ENCODE measurements at regions not wholly inside any gene's neighbourhood (a gene's known extent, or its start where the extent isn't known, plus 50 kb on each side); places are given as distances from the start of the nearest gene placed in this dataset.

DNA sequence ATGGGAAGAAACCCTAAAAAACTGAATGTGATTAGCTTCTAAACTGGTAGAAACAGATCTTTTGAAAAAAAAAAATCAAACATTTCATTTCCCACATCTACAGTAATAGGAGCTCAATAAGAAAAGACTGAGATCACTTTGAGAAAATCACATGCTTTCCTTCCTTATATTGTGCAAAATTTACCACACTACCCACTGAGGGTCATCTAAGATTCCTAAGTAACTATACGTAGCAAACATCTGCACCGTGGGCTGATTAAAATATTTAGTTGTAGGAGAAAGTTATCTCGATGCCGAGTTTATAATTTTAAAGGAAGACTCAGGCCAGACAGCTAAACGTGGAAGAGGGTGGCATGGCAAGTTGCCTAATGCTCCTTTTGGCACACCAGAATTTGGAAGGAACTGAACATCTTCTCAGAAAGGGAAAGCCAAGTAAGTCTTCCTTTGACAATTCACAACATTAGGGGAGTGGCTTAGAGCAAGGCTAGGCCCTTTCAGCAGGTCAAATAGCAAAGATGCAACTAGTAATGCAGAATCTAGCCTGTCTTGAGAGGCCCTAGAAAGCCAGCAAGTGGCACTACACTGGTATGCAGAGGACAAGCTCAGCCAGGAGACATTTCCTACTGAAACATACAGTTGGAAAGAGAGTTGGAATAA is 128.0 kb downstream of the TMA16 start:
- no peak for DNase-seq (ENCODE audit: low read depth)

DNA sequence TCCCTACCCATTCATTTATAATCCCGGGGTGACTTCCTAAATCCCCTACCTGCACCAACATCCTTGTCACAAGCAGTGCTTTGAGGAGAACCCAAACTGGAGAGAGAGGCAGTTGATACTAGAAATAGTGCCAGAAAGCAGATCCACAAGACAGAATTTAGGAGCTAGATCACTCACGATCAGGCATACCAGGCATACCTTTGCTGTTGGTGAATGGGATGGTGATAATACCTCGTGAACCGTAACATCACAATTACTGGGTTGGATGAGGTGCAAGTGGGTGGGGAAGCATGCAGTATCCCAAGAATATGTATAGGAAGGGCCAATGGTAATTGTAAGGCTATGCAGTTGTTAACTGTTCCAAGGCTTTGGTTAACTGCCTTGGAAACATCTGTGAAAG is 129.3 kb downstream of the TMA16 start:
- no peak for DNase-seq (ENCODE audit: low read depth)

DNA sequence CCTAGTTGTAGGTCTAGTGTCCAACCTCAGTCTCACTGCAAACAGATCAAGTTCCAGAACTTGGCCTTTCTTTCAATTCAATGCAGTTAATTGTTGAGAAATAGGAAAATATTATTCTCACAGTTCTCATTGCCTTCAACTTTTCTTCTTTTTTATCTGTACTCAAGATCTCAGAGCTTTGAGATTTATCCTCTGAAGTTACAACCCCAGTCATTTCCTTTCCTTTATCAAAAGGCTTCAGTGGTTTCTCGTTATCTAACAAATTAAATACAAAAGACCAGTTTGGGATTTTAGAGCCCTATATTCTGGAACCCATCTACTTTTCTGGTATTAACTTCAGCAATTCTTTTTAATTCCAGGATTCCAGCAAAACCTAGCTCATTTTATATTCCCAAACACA is 130.2 kb downstream of the TMA16 start:
- no peak for DNase-seq (ENCODE audit: low read depth)

DNA sequence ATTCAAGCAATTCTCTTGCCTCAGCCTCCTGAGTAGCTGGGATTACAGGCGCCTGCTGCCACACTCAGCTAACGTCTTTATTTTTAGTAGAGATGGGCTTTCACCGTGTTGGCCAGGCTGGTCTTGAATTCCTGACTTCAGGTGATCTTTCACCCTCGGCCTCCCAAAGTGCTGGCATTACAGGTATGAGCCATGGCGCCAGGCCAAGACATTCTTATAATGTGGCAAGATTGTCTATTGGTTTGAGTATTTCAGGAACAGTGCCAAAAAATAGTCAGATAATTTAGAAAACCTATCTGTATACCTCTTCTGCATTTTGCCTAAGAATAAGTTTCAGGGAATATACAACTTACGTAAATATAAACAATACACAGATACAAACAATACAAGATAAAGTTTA is 136.8 kb downstream of the TMA16 start:
- no peak for DNase-seq (ENCODE audit: low read depth)

DNA sequence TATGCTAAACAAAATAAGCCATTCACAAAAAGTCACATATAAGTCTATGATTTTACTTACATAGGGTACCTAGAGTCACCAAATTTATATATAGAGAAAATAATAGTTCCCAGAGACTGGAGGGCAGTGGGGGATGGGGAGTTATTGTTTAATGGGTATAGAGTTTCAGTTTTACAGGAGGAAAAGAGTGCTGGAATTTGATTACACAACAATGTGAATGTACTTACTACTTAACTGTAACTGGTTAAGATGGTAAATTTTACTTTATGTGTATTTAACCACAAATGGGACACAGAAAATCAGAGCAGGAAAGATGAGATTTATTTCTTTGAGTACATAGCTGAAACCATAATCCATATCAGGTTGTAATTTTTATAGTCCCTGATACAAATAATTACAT is 144.4 kb downstream of the TMA16 start:
- DNase-seq (ENCODE audit: low read depth), result no peak

DNA sequence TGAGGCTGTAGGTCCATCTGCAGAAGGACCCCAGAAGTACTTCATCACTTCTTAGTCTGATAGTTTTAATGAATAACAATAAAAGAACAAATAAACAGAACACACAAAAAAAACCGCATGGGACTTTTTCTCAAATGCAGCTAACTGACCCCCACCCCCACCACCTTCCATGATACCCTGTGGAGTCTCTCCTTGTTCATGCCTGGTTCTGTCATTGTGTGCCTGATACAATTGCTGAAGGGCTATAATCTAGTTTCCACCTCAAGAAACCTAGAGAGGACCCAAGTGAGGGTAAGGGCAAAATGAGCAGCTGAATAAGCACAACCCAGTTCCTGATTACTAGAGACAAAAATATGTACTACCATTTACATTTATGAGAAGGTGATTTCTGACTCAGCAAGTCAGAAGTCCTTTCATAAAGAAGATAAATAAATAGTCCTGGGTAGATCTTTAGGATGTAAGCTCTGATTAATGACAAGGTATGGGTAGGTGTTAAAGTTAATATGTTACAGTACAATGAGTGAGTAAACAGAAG is 155.1 kb downstream of the TMA16 start:
- DNase-seq (ENCODE audit: low read depth), result no peak

DNA sequence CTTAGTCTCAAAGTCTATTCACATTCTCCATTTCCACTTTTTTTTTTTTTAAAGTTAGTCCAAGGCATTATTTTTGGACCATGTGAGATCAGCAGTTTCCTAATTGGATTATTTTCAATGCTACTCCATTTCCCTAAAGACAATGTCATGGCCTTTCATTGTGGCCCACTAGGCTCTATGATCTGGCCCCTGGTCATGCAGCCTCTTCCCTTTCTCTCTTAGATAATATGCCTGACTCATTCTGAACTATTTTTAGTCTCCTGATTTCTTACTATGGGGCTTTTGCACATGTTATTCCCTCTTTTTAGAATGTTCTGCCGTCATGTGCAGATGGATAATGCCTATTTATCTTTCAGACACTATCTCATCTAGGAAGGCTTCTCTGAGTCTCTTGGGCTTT is 157.3 kb downstream of the TMA16 start:
- DNase-seq (ENCODE audit: low read depth), result no peak

DNA sequence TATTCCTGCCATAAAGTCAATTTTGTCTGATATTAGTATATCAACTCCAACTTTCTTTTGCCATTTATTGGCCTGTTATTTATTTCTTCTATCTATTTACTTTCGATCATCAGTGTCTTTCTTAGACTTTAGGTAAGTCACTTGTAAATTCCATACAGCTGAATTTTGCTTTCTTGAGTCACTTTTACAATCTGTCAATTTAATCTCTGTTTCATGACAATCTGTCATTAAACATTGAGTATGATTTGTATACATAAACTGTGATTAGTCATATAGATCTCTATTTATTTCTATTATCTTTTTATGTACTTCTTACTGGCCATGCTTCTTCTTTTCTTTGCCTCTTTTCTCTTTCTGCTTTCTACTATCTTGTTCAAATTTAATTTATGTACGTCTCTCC is 160.1 kb downstream of the TMA16 start:
- no peak for DNase-seq (ENCODE audit: low read depth)

DNA sequence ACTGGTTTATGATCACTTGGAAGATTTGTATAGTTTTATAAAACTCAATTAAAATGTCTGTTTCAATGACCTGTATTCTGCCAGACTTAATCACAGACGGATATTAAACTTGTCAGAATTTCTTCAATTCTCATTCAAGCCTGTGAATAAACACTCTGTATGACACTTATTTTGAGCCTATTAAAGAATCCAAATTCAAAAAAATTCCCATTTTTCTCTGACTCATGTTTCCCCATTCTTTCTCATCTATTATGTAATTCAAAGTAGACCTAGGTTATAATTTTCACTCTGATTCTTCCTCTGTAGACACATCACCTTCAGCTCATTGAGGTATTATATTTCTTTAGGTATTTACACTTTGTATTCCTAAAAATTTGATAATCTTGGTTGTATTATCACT is 166.1 kb downstream of the TMA16 start:
- DNase-seq (ENCODE audit: low read depth), result no peak

DNA sequence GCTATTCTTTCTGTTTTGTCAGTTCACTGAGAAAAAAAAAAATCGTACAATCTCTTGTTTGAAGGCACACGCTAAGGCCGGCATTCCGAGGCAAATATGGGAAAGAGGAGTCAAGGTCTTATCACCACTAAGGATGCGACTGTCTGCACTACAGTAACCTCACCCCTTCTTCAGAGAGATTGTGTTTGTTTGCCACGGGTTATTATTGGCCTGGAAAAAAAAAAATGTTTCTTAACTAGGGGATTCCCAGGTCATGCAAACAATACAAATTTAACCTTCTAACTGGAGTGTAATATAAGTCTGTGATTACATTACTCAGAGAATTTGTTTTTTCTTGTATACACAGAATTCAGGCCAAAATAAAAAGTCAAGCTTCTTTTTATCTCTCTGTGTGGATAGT is 168.3 kb downstream of the TMA16 start:
- no peak for DNase-seq (ENCODE audit: low read depth)

DNA sequence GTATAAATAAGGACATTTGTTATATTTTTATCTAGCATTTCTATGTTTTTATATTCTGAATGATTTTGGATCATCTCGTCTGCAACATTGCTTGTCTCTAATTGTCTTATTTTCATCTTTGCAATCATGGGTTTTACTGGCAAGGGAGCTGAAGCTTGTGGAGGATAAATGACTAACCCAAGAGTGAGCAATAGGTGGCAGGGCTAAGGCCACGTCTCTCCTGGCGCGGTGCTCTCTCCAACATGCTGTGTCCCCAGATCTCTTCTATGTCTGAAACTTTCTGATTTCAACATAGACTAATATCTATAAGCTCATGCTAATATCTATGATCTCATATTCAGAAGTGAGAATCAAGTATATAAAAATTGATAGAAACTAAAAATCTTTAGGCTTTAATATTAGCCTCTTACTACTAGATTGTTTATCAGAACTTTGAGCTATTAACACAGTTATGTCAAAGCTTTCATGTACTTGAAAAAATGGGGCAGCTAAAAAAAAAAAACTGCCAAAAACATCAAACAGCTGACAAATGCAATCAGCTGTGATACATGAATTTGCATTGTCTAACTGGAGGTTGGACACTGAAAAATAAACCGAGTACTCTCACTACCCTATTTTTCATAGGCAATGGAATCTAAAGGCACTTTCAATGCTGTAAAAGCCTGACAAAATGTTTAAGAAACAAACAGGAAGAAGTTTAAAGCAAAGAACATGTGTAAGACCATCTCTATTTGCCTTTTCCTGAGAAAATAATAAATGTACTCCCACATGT is 169.2 kb downstream of the TMA16 start:
- DNase-seq (ENCODE audit: low read depth), result no peak

DNA sequence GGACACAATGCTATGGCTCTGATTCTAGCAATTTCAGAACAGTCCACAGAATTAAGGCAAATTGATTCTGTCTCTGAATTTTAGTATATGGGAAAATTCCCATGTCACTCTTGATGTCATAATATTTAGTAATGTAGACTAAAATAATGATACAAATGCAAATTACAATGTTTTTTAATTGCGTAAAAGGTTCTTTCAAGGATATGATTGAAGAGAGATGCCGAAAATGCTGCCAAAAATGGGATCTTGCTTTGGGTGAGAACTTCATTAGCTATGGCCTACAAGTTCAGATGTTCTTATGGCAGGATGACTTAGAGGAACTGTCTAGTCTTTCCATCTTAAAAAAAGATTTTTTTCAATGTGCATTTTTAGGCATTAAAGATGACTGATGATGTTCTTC is 170.6 kb downstream of the TMA16 start:
- no peak for DNase-seq (ENCODE audit: low read depth)

DNA sequence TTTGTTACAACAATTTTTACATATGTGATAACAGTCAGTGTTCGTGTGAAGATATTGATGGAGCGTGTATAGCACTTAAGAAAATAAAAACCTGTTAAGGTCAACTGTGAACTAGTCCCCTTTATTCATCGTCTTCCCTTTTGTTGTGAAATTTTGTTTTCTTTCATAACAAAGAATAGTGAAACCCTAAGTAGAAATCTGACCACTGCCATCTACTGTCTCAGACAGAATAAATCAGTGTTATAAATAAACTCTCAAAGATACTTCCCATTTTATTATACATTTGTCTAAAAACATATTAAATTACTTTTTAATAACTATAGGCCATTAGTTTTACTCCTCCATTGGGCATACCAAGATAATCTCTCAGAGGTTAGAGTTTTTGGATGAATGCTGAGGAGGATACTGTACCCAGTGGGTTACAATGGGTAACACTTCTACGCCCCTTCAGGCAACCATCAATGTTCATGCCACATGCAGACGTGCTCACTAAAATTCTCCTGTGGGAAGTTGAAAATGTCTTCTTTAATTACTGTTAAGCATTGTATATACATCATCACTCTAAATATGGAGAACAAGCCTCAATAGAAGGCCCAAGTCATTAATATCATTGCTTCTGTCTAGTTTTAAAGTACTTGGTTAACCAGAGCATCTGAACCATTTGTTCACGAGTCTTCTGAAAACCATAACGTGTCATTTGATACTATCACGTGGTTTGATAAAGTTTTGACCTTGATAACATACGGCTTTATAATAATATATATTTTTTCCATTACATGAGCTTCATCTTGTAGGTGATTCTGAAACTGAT is 171.2 kb downstream of the TMA16 start:
- DNase-seq (ENCODE audit: low read depth), result no peak

DNA sequence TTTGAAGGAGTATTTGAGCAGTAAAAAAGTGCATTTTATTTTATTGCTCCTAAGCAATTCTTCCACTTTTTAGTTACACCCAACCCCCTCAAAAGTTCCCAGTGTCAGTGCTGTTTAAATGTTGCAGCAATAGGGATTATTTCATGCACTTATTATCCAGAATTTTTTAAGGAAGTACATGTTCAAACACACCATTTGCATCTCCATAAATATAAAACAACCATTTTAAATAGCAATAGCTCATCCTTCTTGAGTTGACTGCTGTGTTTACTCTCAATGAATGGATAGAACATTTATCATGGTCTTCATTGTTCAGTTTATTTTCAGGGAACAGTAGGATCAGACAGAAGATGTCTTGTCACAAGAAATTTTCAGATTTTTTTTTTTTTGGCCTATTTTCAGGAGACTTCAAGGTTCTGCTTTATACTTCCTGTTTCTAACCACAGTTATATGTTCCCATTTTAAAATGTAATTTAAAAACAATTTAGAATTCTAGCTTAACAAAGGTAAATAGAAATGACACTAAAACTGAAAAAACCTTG is 171.9 kb downstream of the TMA16 start:
- DNase-seq (ENCODE audit: low read depth), result no peak

DNA sequence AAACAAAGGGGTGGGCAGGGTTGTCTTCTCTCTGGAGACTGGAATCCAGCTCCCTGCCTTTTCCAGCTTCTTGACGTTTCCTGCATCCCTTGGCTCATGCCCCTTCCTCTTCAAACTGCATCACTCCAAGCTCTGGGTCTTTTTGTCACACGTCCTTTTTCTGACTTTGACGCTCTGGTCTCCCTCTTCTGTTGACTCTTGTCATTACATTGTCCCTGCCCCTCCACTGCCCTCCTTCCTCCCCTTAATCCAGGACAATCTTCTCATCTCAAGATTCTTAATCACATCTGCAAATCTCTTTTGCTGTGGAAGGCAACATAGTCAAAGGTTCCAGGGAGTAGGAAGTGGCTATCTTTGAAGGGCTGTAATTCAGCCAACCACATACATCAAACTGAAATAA is 178.3 kb downstream of the TMA16 start:
- no peak for DNase-seq (ENCODE audit: low read depth)

DNA sequence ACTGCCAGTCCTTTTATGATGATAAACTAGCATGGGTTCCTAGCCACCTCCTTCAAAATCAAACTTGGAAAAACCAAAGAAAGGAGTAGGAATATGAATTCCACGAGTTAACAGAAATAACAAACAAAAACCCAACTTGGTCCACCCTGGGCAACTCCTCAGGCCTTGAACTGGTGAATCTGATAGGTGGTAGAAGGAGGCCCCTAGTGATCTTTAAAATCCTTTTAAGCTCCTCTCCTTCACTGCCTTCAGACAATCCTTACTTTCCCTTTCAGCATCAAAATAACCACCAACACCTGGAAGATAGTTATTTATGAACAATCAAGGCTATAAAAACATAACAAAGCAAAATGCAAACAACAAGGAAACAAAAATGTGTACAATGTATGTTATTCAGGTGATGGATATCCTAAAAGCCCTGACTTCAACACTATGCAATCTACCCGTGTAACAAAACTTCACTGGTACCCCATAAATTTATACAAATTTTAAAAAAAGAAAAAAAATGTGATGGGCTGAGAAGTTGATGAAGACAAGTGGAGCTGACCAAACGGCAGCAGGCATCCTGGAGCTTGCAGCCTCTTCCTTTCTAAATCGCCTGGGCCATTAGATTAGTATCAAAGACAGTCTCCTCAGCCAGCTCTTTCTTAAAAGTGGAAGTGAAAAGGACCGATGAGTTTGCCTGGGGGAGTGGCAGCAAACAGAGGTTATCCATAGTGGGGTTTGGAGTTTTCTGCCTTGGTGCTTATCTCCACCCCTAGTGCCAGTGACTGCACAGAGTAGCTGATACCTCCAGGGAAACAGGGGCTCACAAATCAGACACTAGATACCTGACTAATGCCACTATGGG is 179.6 kb downstream of the TMA16 start:
- DNase-seq (ENCODE audit: low read depth), result no peak

DNA sequence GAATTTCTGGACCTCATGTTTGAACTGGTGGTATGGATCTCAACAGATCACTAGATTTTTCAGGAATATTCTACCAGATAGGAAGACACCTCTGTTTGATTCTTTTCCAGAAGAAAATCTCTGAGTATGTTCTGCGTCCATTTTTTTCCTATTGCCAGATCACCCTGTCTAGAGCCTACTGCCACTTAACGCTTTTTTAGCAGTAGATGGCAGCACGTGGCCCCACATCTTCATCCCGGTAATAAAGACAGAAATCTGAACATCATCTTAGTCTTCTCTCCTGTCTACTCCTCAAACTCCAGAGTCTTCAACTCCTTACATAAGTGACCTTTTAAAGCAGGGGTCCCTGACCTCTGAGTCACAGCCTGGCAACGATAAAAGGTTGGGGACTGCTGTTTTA is 184.7 kb downstream of the TMA16 start:
- no peak for DNase-seq (ENCODE audit: low read depth)

DNA sequence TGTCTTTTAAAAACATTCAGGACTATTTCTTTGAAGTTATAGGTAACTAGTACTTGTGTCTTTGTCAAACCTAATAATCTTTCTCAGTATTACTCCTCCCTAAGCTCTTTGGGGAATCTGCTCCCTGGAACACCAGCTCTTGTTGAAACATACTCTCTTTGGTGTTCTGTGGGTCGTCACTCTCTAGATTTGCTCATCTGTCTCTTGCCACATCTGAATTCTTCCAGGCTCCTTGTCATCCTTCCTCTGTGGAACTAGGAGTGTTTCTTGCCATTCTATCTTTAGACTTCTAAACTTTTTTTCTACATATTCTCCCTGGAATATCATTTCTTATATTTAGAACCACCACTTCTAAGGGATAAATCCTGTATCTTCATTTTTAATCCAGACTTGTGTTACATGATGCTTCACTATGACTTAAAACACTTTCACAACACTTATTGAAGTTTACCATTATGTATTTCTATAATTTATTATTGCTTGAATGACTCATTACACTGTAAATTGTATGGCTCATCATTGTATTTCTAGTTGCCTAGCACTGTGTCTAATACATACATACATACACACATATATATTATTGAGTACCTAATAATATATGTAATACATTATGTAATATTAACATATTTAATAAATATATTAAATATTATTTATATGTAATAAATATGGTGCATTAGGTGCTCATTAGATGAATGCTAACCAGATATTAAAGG is 186.1 kb downstream of the TMA16 start:
- no peak for DNase-seq (ENCODE audit: low read depth)

DNA sequence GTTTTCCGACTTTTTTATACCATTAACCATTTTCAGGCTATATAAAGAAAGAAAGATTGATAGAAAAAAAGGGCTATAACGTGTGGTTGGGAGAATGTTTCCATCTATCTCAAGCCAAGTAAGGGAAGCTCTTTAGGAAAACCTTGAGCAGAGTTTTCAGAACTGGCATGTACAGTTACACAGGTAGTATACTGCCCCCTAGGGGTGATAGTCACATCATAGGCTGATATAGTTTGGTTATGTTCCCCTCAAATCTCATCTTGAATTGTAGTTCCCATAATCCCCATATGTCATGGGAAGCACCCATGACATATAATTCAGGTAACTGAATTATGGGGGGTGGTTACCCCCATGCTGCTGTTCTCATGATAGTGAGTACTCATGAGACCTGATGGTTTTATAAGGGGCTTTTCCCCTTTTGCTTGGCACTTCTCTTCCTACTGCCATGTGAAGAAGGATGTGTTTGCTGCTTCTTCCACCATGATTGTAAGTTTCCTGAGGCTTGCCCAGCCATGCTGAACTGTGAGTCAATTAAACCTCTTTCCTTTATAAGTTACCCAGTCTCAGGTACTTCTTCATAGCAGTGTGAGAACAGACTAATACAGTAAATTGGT is 186.8 kb downstream of the TMA16 start:
- DNase-seq (ENCODE audit: low read depth), result no peak

DNA sequence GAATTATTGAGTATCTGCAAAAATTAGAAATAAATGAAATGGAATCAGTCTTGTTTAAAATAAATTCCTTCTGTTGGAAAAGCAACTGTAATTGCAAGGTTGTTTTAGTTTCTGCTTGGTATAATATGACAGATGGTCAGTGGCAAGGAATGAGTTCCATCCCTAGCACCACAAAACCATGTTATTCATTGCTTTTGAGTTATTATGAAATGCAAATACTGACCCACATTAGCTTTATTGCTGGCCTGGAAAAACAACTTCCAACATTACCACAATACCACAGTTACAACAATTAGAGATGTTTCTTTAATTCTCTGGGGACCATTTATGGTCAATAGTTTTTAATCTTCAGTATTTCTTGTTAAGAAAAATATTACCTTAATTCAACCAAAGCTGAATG is 194.4 kb downstream of the TMA16 start:
- DNase-seq (ENCODE audit: low read depth), result no peak

DNA sequence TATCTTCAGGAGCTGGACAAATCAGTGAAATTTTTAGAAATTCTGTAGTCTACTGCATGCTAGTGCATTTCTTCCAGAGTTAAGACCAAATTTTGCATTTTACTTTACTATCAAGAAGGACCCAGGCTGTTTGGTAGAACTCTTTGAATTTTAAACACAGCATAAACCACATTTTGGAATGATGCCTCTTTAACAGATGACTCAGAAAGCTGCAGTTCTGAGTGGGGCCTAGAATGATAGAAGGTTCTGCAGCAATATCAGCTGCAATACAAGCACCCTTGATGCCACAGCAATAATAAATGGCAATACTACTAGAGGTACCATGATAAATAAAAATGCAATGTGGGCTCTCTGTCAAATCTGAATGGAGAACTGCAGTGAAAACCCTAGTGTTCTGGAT is 198.7 kb downstream of the TMA16 start:
- DNase-seq (ENCODE audit: low read depth), result no peak

Measured in non-pigmented ciliary epithelial cell (primary cell).